ENCODE measurements at regions not wholly inside any gene's neighbourhood (a gene's known extent, or its start where the extent isn't known, plus 50 kb on each side); places are given as distances from the start of the nearest gene placed in this dataset.

DNA sequence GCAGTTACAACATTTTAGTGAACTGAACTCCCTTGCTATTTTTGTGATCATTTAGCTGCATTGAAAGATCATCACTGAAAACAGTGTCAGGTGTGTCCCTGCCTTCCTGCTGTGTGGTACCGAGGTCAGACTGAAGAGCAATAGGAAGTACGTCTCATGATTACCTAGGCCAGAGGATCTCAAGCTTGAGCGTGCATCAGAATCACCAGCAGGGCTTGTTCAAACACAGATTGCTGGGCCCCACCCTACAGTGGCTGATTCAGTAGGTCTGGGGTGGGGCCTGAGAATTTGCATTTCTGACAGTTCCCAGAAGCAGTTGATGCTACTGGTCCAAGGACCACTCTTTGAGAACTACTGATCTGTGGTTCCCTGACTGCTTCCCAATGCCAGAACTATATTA, 159.6 kb downstream of the ACTL7B start:
- TF ChIP-seq, protein P1, sequence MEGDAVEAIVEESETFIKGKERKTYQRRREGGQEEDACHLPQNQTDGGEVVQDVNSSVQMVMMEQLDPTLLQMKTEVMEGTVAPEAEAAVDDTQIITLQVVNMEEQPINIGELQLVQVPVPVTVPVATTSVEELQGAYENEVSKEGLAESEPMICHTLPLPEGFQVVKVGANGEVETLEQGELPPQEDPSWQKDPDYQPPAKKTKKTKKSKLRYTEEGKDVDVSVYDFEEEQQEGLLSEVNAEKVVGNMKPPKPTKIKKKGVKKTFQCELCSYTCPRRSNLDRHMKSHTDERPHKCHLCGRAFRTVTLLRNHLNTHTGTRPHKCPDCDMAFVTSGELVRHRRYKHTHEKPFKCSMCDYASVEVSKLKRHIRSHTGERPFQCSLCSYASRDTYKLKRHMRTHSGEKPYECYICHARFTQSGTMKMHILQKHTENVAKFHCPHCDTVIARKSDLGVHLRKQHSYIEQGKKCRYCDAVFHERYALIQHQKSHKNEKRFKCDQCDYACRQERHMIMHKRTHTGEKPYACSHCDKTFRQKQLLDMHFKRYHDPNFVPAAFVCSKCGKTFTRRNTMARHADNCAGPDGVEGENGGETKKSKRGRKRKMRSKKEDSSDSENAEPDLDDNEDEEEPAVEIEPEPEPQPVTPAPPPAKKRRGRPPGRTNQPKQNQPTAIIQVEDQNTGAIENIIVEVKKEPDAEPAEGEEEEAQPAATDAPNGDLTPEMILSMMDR (IDR thresholded peaks at IDR 0.05) = no peak
- TF ChIP-seq EZH2 (IDR thresholded peaks at IDR 0.05; ENCODE audit: borderline replicate concordance, insufficient read depth, low read depth, low read length, poor library complexity, severe bottlenecking) = no peak

All from B cell (primary cell).